ENCODE measurements at regions not wholly inside any gene's neighbourhood (a gene's known extent, or its start where the extent isn't known, plus 50 kb on each side); places are given as distances from the start of the nearest gene placed in this dataset.

DNA sequence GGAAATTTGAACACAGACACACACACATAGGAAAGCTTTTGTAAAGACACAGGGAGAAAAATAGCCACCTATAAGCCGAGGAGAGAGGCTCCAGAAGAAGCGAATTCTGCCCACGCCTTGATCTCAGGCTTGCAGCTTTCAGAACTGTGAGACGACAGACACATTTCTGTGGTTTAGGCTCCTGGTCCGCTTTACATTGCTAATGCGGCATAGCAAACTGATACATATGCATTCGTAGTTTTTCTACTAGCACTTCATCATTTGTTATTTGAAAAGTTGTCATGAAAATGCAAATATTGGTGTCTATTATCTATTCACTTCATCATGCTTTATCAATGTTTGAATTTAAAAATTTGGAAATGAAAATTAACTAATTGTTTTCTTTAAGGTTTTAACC, 674.9 kb downstream of the SEMA5A start (continued):
- no peak for TF ChIP-seq TCF7L2 (IDR thresholded peaks at IDR 0.05; ENCODE audit: borderline replicate concordance, extremely low read depth, insufficient read depth, insufficient read length)

DNA sequence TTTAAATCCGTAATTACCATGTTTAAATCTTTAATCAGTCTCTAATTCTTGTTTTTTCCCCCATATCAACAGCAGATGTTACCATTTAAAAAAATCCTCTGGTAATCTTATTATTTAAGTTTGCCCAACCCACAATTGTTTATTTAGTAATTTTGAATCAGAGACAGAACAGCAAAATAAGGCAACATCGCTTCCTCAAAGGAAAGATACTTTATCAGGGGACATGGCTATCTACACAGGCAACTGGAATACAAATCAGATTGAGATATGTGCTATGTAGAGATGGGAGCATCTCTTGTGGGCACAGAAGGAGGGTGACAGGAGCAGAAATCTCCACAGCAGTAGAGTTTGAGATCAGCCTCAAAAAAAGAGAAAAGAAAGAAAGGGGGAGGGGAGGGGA, 674.4 kb downstream of the SEMA5A start:
- intact Hi-C loops (cut with micrococcal nuclease) = no loop called here
- RAD21 ChIA-PET (ENCODE audit: low non-redundant PET in 1 of 2, low total read pairs in 2 of 2, uncharacterized antibody in 2 of 2, unreplicated experiment in 2 of 2) = no interaction called here

More for the DNA sequence above, 674.4 kb downstream of the SEMA5A start:
- no TSS peak for BruUV-seq (replicated peaks)
- Histone ChIP-seq H3K4me1 (ENCODE audit: control insufficient read depth in 1 of 2, insufficient read depth in 2 of 2, low read length in 2 of 2) (no peaks in the 10 kb centered on the region), H3K79me2 (ENCODE audit: insufficient read depth, low read length) (no peaks in the 10 kb centered on the region), H3K9me3 (ENCODE audit: control insufficient read depth in 1 of 2, insufficient read depth in 1 of 2, low read depth in 1 of 2, low read length in 2 of 2) (peaks cover 0 to 20% of the 10 kb centered on the region in 2 experiments; a peak in 2 of 4 replicates), H3K4me3 (replicated peaks in 1 of 2; ENCODE audit: low read depth in 1 of 2, low read length in 2 of 2) (no peak overlapping the region), H3K27ac (ENCODE audit: low read depth, low read length) (no peak overlapping the region), H4K20me1 (ENCODE audit: insufficient read depth) (no peaks in the 10 kb centered on the region), H3K36me3 (ENCODE audit: control insufficient read depth in 1 of 2, insufficient read depth in 2 of 2, low read length in 2 of 2) (no peaks in the 10 kb centered on the region), H3K9me2 (ENCODE audit: insufficient read depth) (no peaks in the 10 kb centered on the region), H3K9ac (ENCODE audit: low read length) (no peak overlapping the region), H3K4me2 (ENCODE audit: low read length) (no peak overlapping the region), H2AFZ (ENCODE audit: low read depth, low read length, poor library complexity, severe bottlenecking) (no peak overlapping the region), H3K27me3 (ENCODE audit: insufficient read depth, low read length) (no peaks in the 10 kb centered on the region)
- CTCF ChIA-PET = no interaction called here
- no peak for DNase-seq (ENCODE audit: low read depth, low spot score)
- TF ChIP-seq CTCF (IDR thresholded peaks at IDR 0.05 in 2 of 3, conservative IDR thresholded peaks at IDR 0.05 in 1 of 3; ENCODE audit: borderline replicate concordance in 1 of 3, insufficient read depth in 1 of 3, low read depth in 2 of 3, low read length in 2 of 3) = no peak
- TF ChIP-seq SRF (IDR thresholded peaks at IDR 0.05; ENCODE audit: low read depth) = no peak
- no peak for TF ChIP-seq REST (IDR thresholded peaks at IDR 0.05; ENCODE audit: low read depth)
- no peak for TF ChIP-seq RAD21 (IDR thresholded peaks at IDR 0.05; ENCODE audit: low read depth)
- no peak for TF ChIP-seq CEBPB (IDR thresholded peaks at IDR 0.05; ENCODE audit: low read depth)
- TF ChIP-seq ELF1 (IDR thresholded peaks at IDR 0.05; ENCODE audit: borderline replicate concordance, low read depth) = no peak
- TF ChIP-seq JUND (IDR thresholded peaks at IDR 0.05) = no peak
- TF ChIP-seq TCF7L2 (IDR thresholded peaks at IDR 0.05; ENCODE audit: borderline replicate concordance, extremely low read depth, insufficient read depth, insufficient read length) = no peak
- TF ChIP-seq EZH2 (IDR thresholded peaks at IDR 0.05) = no peak
- no peak for TF ChIP-seq EZH2phosphoT487 (IDR thresholded peaks at IDR 0.05; ENCODE audit: borderline replicate concordance)
- TF ChIP-seq FOSL1 (IDR thresholded peaks at IDR 0.05; ENCODE audit: low read depth) = no peak
- TF ChIP-seq YY1 (IDR thresholded peaks at IDR 0.05; ENCODE audit: extremely low read depth, insufficient replicate concordance, low read depth, low read length) = no peak
- TF ChIP-seq POLR2A (IDR thresholded peaks at IDR 0.05; ENCODE audit: borderline replicate concordance, extremely low read depth, insufficient read depth, insufficient read length) = no peak
- ATAC-seq = no peak
- POLR2A ChIA-PET = no interaction called here
